Epithelial cell of proximal tubule (primary cell): ENCODE measurements at regions not wholly inside any gene's neighbourhood (a gene's known extent, or its start where the extent isn't known, plus 50 kb on each side); places are given as distances from the start of the nearest gene placed in this dataset.

Source experiments
- DNase-seq: peaks from one replicate; pipeline ENCODE4 v3.0.0-alpha.2; 2011; ENCODE audit warnings: low read depth
- H3K4me3 ChIP-seq: 2 replicates; pipeline ENCODE4 v1.5.1; 2011; ENCODE audit warnings: low read depth, mild to moderate bottlenecking, low read length
- CTCF ChIP-seq: conservative IDR thresholded peaks from 2 replicates; pipeline ENCODE4 v1.5.1; 2012; ENCODE audit warnings: low read depth, mild to moderate bottlenecking, low read length

GRCh38 chr2:53452400-53452799 is 315.2 kb upstream of the CHAC2 start:
- TF ChIP-seq CTCF, result no peak

GRCh38 chr2:53450923-53451322 is 316.7 kb upstream of the CHAC2 start:
- no peak for TF ChIP-seq CTCF
- no peak for DNase-seq
- H3K4me3 ChIP-seq, result no peak overlapping the region

More at GRCh38 chr2:53452400-53452799, 315.2 kb upstream of the CHAC2 start:
- H3K4me3 ChIP-seq, result no peak overlapping the region
- no peak for DNase-seq

- H3K4me3 ChIP-seq, result no peak overlapping the region
- no peak for DNase-seq
- no peak for TF ChIP-seq CTCF
These were observed 319.0 kb upstream of the CHAC2 start for GRCh38 chr2:53448591-53448990.

- no peak for TF ChIP-seq CTCF
- no peak overlapping the region for H3K4me3 ChIP-seq
- no peak for DNase-seq
These were observed 319.5 kb upstream of the CHAC2 start for GRCh38 chr2:53448086-53448485.

GRCh38 chr2:53445383-53446070 is 322.1 kb upstream of the CHAC2 start:
- DNase-seq, result no peak
- H3K4me3 ChIP-seq, result no peak overlapping the region
- TF ChIP-seq CTCF, result no peak

- TF ChIP-seq CTCF, result peak; percentile 49
- DNase-seq, result no peak
- H3K4me3 ChIP-seq, result no peak overlapping the region
These were observed 324.8 kb upstream of the CHAC2 start for GRCh38 chr2:53442783-53443182.

- DNase-seq, result no peak
- no peak for TF ChIP-seq CTCF
These were observed 325.5 kb upstream of the CHAC2 start for GRCh38 chr2:53442093-53442492.

More at GRCh38 chr2:53442093-53442492, 325.5 kb upstream of the CHAC2 start:
- no peak overlapping the region for H3K4me3 ChIP-seq
